HG02610 (cell line): ENCODE measurements at regions not wholly inside any gene's neighbourhood (a gene's known extent, or its start where the extent isn't known, plus 50 kb on each side); places are given as distances from the start of the nearest gene placed in this dataset.
"Not testable (repeated sequence)": the region's sequence is repeated elsewhere in the genome, so short reads cannot be mapped to it uniquely, and the experiment has no call there.

Experiments used
- ATAC-seq: cut with Tn5 transposase; IDR thresholded peaks from one replicate; pipeline ENCODE4 v1.9.1; 2021; ENCODE audit warnings: mild to moderate bottlenecking, moderate library complexity; ENCODE audit not compliant: unreplicated experiment

DNA sequence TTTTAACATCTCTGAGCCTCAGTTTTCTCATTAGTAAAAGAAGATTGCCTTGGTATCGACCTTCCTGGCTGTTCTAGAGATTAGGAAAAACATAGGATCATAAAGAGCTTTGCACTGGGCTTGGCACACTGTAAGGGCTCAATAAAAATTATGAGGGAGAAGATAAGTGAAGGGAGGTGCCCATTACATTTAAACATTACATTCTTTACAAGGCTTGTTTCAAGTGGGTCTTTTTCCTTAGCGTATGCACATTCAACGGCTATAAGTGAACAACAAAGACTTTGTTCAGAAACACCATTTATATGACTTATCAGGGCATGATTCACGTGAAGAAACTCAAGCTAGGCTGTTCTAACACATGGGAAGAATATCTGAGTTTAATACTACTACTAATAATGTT lies 351.9 kb upstream of the NPVF start:
- no peak for ATAC-seq

DNA sequence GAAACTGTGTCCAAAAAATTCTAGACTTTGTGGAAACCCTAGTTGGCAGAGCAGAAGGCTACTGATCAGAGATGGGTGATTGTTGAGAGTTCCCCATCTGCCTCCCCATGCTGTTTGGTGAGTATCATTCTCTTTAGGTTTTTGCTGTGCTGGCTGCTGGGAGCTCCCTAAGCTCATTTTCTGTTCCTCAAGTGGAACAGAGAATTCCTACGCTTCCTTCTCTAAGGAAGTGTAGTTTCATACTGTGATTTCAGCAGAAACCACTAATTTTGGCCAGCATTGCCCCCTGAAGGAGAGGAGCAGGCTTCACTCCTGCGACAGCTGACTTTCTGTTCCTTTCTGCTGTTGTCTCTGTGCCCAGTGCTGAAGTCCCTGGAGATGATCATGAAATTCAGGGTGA lies 355.3 kb upstream of the NPVF start:
- no peak for ATAC-seq

DNA sequence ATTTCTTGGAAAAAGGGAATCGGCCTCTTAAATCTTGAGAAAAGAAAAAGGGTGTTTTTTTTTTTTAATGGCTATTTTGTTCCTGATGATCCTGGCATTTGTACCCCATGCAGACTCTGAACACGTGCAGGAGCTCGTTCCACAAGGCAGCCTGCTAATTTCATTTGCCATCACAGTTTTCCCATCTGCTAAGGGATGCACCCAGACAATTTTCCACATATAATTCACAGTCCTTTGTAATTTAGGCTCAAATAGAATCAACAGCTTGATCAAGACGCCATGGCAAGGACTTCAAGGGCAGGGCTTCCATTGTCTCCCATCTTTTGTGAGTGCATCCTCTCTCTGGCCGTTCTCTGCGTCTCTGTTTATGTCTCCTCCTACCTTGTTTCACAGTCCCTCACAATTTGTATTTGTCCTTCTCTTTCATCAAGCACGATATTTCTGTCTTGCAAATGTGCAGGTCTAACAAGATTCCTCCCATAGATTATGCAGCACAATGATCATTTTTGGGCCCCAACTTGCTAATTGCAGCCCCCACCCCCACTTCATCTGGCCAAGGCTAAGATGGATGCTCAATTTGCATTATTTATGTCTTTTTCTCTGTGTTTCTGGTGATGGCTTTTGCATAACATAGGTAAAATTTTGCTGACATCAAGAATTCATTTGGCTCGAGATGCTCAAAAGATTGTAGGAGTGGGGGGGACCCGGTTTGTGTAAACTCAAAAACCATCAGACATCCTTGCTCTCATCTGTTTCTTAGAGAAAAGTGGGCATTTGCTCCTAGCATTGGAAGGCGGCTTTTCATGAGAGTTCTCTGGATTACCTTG lies 356.0 kb upstream of the NPVF start:
- no peak for ATAC-seq

DNA sequence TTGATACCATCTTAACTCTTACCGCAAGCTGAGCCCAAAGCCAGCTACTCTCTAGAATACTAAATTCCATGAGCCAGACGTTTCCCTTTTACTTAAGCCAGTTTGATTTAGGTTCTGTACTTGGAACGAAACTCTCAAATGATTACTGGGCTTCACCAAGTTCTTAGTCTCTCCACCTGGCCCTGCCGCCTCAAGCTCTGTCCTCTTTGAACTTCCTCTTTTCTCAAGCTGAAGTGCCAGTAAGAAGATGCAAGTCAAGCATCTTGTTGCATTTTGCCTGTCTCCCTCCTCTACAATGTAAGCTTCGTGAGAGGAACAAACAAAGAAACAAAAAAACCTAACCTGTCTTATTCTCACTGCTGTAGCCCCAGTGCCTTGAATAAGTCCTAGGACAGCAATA lies 358.2 kb upstream of the NPVF start:
- no peak for ATAC-seq

DNA sequence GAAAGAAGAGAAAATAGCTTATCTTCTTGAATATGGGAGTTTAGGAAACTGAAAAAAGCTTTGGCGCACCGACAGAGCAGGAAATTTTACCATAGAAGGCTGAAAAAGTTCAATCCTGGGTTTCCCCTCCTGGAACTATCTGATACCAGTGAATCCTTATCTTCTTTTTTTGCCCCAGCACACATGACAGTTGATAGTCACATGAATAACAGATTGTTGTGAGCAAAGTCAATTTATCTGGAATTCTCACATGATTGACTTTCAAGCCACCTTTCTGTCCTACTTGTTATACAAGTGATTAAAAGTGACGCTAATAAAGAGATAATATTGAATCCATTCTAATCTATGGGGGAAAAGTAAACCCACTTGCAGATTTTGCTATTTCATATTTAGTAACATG lies 365.8 kb upstream of the NPVF start:
- no peak for ATAC-seq

DNA sequence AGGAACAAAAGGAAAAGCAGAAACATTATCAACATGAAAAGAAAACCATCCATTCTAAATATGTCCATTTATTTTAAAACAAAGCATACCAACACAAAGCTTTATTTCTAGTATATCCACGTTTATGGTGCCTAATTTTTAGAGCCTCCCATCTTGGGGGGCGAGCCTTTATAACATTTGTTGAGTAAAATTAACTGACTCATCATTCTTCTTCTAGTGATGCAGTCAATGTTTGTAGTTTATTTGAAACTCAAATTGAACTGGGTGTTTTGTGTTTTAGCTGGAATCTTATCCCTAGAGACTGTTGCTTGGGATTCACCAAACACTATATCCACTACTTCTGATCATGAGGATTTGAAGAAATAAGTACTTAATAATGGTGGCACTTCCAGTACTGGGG lies 366.4 kb upstream of the NPVF start:
- ATAC-seq: no peak

DNA sequence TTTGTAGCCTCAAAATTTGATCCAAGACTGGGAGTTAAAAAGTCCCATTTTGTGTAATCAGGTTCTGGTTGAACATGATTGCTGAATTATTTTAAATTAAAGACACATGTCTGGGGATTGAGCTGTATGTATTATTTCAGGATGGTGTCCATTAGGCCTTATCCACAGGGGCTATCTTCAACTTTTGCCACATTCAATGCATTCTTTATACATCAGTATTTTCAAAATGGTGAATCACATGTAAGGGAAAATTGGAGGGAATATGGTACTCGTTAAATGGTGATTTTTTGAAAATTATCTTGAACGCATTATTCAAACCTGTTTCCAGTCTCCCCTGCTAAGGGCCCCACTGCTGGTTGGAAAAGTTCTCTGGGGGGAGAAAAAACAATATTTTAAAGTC lies 367.7 kb upstream of the NPVF start:
- no peak for ATAC-seq

DNA sequence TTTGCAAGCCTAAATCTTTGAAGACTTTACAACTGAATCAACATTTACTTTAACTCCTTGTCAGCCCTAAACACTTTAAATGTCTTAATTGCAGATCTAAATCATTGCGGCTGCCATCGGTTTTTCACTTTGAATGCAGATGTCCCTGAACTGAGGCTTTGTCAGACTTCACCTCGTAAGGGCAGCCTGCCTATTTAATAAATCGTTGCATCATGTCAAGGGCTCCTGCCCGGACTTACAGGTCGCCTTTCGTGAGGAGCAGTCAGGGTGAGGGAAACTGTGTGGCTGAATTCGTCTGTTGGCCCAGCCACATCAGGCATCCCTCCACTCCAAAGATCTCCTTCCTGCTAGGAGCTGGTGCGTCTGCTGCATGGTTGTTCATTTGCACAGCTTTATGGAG lies 368.2 kb upstream of the NPVF start:
- ATAC-seq: no peak

DNA sequence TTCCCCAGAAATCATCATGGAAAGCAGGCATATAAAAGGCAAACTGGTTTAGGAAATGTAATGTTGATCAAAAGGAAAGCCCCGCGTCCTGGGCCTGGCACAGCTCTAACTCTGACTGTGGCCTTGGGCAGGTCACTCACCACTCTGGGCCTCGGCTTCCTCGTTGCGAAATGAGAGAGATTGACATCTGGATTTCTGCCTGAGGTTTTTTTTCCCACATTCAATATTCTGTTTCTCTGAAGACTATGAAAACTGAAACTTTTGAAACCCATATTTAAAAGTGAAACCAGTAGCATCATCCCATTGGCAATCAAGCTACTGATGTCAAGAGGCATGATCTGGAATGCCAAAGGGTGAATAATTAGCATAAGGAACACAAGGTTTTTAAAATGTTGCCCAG lies 369.7 kb upstream of the NPVF start:
- no peak for ATAC-seq

DNA sequence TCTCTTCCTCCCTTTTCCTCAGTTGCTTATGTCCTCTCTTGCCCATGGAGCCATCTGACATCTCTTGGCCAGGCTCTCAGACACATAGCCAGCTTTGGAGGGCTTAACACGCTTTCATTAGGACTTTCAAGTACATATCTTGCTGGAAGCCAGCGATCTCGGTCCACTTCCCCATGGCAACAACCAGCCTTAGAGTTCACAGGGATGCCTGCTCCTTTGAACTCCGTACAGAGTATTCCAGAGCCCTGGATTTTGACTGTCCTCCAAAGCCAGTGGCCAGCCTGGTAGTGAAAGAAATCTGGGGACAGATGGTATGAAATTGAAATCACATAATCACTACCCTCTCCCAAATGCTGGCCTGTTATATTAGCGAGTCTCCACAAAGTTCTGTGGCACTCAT lies 370.5 kb upstream of the NPVF start:
- no peak for ATAC-seq

DNA sequence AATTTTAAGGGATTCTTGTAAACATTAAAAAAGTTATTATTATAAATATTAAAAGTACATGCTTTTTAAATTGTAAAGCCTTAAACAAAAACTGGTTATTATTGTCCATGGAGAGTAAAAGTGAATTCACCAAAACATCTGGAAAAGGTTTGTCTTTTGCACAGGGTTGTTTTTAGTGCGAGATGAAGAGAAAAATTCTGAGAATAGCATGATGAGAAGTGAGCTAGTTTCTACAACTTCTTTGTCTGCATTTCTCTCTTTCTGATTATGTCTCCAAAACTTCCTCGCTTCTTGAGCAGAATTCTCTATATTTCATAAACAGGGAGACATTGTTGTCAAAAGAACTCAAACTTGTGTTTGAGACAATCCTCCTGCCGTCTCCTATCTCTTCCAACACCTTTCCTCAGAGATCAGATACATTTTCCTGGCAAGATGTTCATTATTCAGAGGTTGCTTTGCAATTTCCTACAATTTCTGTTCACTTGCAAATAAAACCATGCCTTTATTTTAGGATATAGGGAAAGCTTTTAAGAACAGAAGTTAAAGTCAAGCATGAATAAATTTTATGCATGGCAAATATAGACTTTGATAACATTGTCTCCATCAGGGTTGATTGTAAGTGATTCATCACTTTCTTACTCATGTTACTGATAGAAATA lies 372.1 kb upstream of the NPVF start:
- ATAC-seq: no peak

DNA sequence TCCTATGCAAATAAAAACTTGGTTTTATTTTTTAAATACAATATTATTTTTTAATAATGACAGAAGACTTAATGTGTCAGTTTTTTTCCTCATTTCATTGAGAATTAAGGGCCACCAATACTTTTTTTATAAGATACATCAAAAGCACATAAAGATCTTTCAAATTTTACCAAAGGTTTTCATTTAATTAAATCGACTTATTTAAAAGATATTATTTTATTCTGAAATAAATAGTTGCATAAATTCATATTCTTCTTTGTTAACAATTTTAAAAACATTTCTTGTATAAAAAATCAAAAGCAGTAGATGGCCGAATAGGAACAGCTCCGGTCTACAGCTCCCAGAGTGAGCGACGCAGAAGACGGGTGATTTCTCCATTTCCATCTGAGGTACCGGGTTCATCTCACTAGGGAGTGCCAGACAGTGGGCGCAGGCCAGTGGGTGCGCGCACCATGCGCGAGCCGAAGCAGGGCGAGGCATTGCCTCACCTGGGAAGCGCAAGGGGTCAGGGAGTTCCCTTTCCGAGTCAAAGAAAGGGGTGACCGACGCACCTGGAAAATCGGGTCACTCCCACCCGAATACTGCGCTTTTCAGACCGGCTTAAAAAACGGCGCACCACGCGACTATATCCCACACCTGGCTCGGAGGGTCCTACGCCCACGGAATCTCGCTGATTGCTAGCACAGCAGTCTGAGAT lies 374.6 kb upstream of the NPVF start:
- ATAC-seq: not testable (repeated sequence)

DNA sequence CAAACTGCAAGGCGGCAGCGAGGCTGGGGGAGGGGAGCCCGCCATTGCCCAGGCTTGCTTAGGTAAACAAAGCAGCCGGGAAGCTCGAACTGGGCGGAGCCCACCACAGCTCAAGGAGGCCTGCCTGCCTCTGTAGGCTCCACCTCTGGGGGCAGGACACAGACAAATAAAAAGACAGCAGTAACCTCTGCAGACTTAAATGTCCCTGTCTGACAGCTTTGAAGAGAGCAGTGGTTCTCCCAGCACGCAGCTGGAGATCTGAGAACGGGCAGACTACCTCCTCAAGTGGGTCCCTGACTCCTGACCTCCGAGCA lies 375.1 kb upstream of the NPVF start:
- not testable (repeated sequence) for ATAC-seq

DNA sequence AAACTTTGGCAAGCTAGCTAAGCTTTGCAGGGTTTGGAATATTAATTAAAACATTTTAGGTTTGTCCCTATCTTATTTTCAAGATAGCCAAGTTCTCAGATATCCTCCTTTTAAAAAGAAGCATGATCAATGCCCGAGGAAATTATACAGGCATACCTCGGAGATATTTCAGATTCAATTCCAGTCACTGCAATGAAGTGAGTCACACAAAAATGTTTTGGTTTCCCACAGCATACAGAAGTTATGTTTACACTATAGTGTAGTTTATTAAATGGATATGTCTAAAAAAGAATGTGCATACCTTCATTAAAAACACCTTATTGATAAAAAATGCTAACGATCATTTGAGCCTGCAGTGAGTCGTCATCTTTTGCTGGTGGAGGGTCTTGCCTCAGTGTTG lies 382.9 kb upstream of the NPVF start:
- no peak for ATAC-seq

DNA sequence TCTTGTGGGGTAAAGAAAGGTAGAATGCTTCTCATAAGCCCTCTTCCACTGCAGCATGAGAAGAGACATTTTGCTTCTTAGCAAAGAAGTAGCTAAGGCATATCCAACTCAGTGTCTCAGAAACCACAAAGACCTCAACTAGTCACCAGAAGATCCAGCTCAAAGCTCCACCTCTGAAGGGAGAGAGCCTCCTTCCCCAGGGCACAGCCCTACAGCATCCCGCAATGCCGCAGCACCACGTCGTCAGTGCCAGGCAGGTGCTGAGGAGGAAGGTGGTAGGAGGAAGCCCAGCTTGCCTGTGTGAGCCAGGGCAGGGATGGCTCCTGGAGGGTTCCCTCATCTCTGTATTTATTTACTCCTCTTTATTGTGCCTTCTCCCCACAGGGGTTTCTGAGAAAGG lies 385.6 kb upstream of the NPVF start:
- ATAC-seq: no peak

DNA sequence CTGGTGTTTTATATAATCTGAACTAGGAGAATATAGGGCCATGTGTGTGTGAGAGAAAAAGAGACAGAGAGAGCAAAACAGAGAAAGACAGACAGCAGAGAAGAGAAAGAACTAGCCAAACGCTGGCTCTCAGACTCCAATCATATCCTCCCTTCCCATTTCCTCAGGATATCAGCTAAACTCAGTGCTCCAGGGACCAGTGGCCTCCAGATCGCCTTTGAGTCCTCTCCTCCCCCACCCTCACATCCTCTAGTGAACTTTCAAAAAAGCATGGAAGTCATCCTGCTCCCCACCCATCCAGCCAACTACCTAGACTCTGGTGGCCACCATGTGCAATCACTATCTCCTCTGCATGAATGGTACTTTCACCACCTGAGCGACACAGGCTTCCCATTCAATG lies 386.1 kb upstream of the NPVF start:
- ATAC-seq: no peak

DNA sequence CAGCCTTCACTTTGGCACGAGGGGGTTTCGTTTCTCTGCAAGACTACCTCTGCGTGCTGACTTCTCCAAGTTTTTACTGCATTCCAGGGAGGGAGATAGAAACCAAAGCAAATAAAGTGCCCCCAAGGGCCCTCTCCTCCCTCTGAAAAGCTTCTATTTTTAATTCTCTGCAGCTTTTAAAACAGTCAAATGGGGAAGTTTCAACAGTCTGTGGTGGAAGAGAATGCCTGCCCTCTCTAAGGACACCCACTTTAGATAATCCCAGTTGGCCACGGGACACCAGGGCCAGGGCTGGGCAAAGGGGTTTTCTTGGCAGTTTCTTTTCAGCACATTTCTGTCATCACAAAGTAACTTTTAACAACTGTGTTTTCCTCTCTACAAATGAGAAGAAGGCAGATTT lies 386.7 kb upstream of the NPVF start:
- no peak for ATAC-seq

DNA sequence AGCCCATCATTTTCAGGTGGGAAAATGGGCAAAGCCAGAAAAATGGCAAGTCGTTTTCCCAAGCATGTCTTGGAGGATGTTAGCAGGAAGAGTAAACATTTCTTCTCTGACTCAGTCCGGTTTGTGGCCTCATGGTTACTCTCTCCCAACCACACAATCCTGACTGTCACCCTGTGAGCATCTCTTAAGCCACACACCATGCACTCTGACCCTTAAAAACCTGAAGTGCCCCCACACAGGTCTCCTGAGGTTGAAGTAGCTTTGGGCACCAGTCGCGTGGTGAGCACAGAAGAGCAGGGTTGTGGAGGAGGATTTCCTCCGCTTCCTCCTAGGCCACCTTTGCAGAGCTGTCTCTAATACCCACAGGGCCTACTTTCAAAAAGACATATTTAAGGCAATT lies 387.3 kb upstream of the NPVF start:
- no peak for ATAC-seq

DNA sequence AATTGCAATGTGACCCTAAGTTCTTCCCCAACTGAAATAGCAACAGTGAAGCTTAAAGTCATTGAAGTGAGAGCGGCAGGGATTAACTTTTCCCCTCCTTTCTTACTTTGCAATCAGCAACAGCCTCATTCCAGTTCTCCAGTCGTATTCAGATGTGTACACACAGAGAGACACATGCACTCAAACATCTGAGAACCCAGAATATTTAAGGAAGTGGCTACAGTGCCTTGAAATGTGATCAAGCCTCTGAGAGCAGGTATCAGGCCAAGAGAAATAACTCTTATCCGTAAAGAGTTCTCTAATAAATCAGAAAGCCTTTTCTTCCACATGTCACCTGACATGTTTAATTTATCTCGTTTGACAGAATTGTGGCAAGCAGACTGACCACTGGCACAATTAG lies 388.9 kb upstream of the NPVF start:
- ATAC-seq: no peak

DNA sequence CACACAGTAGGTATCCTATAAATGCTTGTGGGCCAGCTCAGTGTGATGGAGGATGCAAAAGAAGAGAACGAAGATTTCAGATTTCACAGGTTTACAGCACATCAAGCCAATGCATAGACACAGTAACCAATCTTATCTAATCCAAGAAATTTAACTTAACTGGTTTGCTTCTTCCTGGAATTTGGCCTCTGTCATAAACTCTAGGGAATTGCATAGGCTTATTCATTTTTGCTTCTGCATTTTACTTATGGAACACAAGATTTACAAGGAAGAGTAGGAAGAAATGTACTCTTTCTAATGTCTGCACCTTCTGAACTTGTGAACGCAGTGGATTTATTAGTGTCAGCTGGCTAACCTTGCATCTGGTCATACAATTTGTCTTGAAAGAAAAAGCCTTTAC lies 389.4 kb upstream of the NPVF start:
- no peak for ATAC-seq

DNA sequence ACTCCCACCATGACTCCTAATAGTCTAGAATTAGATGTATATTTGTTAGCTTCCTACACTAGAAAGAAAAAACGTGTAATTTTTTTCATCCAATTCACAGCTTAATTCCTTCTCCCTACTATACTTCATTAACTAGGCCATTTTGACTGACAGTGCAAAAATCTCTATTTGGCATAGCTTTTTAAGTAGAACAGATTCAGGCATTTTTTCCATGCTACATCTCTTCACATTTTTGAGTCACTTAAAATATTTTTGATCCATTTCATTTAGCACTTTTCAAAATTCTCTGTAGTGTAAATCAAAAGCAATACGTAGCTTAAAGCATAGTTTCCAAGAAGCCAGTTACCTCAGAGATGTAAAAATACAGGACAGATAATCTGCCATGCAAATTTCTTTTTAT lies 391.1 kb upstream of the NPVF start:
- no peak for ATAC-seq
